Stomach (tissue), 4 donors: ENCODE measurements at regions not wholly inside any gene's neighbourhood (a gene's known extent, or its start where the extent isn't known, plus 50 kb on each side); places are given as distances from the start of the nearest gene placed in this dataset.

Source experiments
- POLR2A ChIP-seq, 4 donors: fragments of 450-650 bp; IDR thresholded peaks; one replicate each; pipeline ENCODE4 v1.6.1; 2016; ENCODE audit warnings: antibody characterized with exemption in 4 of 4, control low read depth in 2 of 4, mild to moderate bottlenecking in 1 of 4, moderate library complexity in 1 of 4
- POLR2AphosphoS5 ChIP-seq, 3 donors: sonication (generic); formaldehyde crosslinking; IDR thresholded peaks; one replicate each; pipeline ENCODE4 v1.6.1; 2016; ENCODE audit warnings: antibody characterized with exemption in 3 of 3
- TF ChIP-seq, protein P1 (sequence below), 7 experiments: fragments of 450-650 bp in 4 of 7; fragments of 200-600 bp in 3 of 7; sonication (generic) in 3 of 7; IDR thresholded peaks; one replicate each; pipeline ENCODE4 v1.5.1; 2016 to 2019; ENCODE audit warnings: antibody characterized with exemption in 7 of 7, control low read depth in 2 of 7, mild to moderate bottlenecking in 1 of 7

- TF ChIP-seq, protein P1, sequence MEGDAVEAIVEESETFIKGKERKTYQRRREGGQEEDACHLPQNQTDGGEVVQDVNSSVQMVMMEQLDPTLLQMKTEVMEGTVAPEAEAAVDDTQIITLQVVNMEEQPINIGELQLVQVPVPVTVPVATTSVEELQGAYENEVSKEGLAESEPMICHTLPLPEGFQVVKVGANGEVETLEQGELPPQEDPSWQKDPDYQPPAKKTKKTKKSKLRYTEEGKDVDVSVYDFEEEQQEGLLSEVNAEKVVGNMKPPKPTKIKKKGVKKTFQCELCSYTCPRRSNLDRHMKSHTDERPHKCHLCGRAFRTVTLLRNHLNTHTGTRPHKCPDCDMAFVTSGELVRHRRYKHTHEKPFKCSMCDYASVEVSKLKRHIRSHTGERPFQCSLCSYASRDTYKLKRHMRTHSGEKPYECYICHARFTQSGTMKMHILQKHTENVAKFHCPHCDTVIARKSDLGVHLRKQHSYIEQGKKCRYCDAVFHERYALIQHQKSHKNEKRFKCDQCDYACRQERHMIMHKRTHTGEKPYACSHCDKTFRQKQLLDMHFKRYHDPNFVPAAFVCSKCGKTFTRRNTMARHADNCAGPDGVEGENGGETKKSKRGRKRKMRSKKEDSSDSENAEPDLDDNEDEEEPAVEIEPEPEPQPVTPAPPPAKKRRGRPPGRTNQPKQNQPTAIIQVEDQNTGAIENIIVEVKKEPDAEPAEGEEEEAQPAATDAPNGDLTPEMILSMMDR (IDR thresholded peaks at IDR 0.05) = no peak
- TF ChIP-seq POLR2A (IDR thresholded peaks at IDR 0.05) = no peak
- TF ChIP-seq POLR2AphosphoS5 (IDR thresholded peaks at IDR 0.05) = no peak
Measured at GRCh38 chr3:127422663-127423375, 135.0 kb upstream of the PRR20G start.
